Loucy (cell line): ENCODE measurements at regions not wholly inside any gene's neighbourhood (a gene's known extent, or its start where the extent isn't known, plus 50 kb on each side); places are given as distances from the start of the nearest gene placed in this dataset.

ENCODE experiments used
- H2AFZ ChIP-seq: fragments of 200-600 bp; sonication (generic); 2 replicates; pipeline ENCODE4 v1.6.0; 2016; ENCODE audit warnings: antibody characterized with exemption, mild to moderate bottlenecking, low read length, moderate library complexity
- H3F3A ChIP-seq: fragments of 200-600 bp; 2 replicates; pipeline ENCODE4 v1.6.0; 2016; ENCODE audit warnings: antibody characterized with exemption, low read depth, mild to moderate bottlenecking
- H3K27me3 ChIP-seq: fragments of 200-600 bp; sonication (generic); 2 replicates; pipeline ENCODE4 v1.6.1; 2014; ENCODE audit warnings: low read length, mild to moderate bottlenecking; ENCODE audit not compliant: insufficient read depth, poor library complexity, severe bottlenecking
- H3K36me3 ChIP-seq: fragments of 200-600 bp; sonication (generic); 2 replicates; pipeline ENCODE4 v1.6.1; 2016; ENCODE audit warnings: low read length; ENCODE audit not compliant: insufficient read depth
- H3K4me1 ChIP-seq: fragments of 200-600 bp; sonication (generic); 2 replicates; pipeline ENCODE4 v1.5.1; 2014; ENCODE audit warnings: low read length, mild to moderate bottlenecking; ENCODE audit not compliant: insufficient read depth, poor library complexity, severe bottlenecking
- H3K4me2 ChIP-seq: fragments of 200-600 bp; sonication (generic); 2 replicates; pipeline ENCODE4 v1.6.0; 2014; ENCODE audit warnings: antibody characterized with exemption, low read length, low read depth, mild to moderate bottlenecking; ENCODE audit not compliant: poor library complexity, severe bottlenecking
- H3K4me3 ChIP-seq: fragments of 200-600 bp; sonication (generic); 2 replicates; pipeline ENCODE4 v1.5.1; 2014; ENCODE audit warnings: low read length, mild to moderate bottlenecking, mixed read lengths; ENCODE audit not compliant: poor library complexity, severe bottlenecking
- H3K79me2 ChIP-seq: fragments of 200-600 bp; sonication (generic); 2 replicates; pipeline ENCODE4 v1.6.1; 2014; ENCODE audit warnings: low read length; ENCODE audit not compliant: insufficient read depth
- H3K9ac ChIP-seq: fragments of 200-600 bp; sonication (generic); 2 replicates; pipeline ENCODE4 v1.6.0; 2014; ENCODE audit warnings: mild to moderate bottlenecking, low read depth, low read length, moderate library complexity; ENCODE audit not compliant: poor library complexity, severe bottlenecking
- H3K9me2 ChIP-seq: fragments of 200-600 bp; sonication (generic); replicated peaks from 2 replicates; pipeline ENCODE4 v1.6.1; 2016; ENCODE audit warnings: low read depth, low read length, mixed read lengths
- H3K9me3 ChIP-seq: fragments of 200-600 bp; sonication (generic); 2 replicates; pipeline ENCODE4 v1.6.1; 2014; ENCODE audit warnings: mild to moderate bottlenecking, antibody characterized with exemption, low read length, low read depth; ENCODE audit not compliant: insufficient read depth
- H4K20me1 ChIP-seq: fragments of 200-600 bp; sonication (generic); 2 replicates; pipeline ENCODE4 v1.6.0; 2014; ENCODE audit warnings: antibody characterized with exemption, low read length, mild to moderate bottlenecking; ENCODE audit not compliant: insufficient read depth, poor library complexity, severe bottlenecking
- EZH2phosphoT487 ChIP-seq: fragments of 200-600 bp; IDR thresholded peaks from 2 replicates; pipeline ENCODE4 v1.6.1; 2018; ENCODE audit warnings: antibody characterized with exemption, mild to moderate bottlenecking, moderate library complexity, borderline replicate concordance
- TF ChIP-seq, protein P1 (sequence below): fragments of 200-600 bp; sonication (generic); conservative IDR thresholded peaks from 2 replicates; pipeline ENCODE4 v1.5.1; 2014; ENCODE audit warnings: mild to moderate bottlenecking, antibody characterized with exemption, low read length

- no peaks in the 10 kb centered on the region for H3K4me1 ChIP-seq
- H3K27me3 ChIP-seq, result no peaks in the 10 kb centered on the region
- no peak overlapping the region for H3K9ac ChIP-seq
- no peak overlapping the region for H3K4me2 ChIP-seq
- H2AFZ ChIP-seq, result no peak overlapping the region
- TF ChIP-seq EZH2phosphoT487, result no peak
- TF ChIP-seq, protein P1, sequence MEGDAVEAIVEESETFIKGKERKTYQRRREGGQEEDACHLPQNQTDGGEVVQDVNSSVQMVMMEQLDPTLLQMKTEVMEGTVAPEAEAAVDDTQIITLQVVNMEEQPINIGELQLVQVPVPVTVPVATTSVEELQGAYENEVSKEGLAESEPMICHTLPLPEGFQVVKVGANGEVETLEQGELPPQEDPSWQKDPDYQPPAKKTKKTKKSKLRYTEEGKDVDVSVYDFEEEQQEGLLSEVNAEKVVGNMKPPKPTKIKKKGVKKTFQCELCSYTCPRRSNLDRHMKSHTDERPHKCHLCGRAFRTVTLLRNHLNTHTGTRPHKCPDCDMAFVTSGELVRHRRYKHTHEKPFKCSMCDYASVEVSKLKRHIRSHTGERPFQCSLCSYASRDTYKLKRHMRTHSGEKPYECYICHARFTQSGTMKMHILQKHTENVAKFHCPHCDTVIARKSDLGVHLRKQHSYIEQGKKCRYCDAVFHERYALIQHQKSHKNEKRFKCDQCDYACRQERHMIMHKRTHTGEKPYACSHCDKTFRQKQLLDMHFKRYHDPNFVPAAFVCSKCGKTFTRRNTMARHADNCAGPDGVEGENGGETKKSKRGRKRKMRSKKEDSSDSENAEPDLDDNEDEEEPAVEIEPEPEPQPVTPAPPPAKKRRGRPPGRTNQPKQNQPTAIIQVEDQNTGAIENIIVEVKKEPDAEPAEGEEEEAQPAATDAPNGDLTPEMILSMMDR, result no peak
- no peaks in the 10 kb centered on the region for H3K79me2 ChIP-seq
- H3K9me3 ChIP-seq, result peaks cover 2% of the 10 kb centered on the region; the same call in 1 of the 2 replicates
- no peaks in the 10 kb centered on the region for H3K9me2 ChIP-seq
- no peaks in the 10 kb centered on the region for H3K36me3 ChIP-seq
- no peaks in the 10 kb centered on the region for H4K20me1 ChIP-seq
- no peaks in the 10 kb centered on the region for H3F3A ChIP-seq
- H3K4me3 ChIP-seq, result no peak overlapping the region
These were observed 291.9 kb upstream of the N4BP1 start for GRCh38 chr16:48901712-48902374.

DNA sequence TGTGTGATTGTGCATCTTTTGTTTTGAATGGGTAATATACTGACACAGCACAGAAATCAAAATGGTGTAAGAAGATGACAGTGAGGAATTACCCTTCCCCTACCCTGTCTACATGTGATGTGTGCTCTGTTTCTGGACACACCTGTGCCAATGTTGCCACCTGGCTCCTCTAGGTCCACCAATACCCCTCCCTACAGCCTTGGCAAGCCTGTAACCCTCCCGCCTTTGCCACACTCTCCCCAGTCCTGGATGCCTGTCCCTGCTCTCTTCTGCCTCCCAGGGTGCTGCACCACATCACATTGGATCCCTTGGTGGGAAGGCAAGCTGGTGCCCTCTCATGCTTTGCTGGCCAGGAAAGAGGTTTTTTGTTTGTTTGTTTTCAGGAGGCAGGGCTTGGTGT is 289.5 kb upstream of the N4BP1 start:
- TF ChIP-seq EZH2phosphoT487, result no peak
- TF ChIP-seq, protein P1, result no peak
- no peaks in the 10 kb centered on the region for H3K27me3 ChIP-seq

DNA sequence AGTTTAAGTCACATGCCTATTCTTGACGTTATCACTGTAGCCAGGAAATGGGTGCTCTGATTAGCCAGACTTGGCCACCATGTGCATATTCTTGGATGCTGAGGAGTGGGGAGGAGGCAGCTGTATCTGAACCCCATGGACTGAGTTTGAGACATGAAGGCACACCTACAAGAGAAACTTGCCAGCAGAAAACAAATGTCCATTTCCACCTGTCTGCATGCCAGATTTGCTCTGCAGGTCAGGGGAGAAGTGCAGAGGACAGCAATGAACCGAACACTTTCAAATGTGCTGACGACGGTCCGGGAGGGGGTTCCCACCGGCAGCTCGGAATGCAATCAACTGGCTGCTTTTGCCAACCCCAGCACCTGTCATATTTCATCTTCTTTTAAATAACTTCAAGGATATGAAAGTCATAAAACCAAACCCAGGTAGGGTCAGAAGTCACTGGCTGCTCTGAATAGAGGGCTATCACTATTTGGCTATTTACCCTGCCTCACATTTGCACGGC is 287.8 kb upstream of the N4BP1 start:
- H3K36me3 ChIP-seq, result no peaks in the 10 kb centered on the region
- TF ChIP-seq EZH2phosphoT487, result no peak
- TF ChIP-seq, protein P1, result no peak
- H3K4me2 ChIP-seq, result no peak overlapping the region
- no peaks in the 10 kb centered on the region for H4K20me1 ChIP-seq
- H3K27me3 ChIP-seq, result no peaks in the 10 kb centered on the region
- no peak overlapping the region for H3K9ac ChIP-seq
- H3K4me3 ChIP-seq, result no peak overlapping the region
- H3K9me3 ChIP-seq, result no peaks in the 10 kb centered on the region; the same call in 1 of the 2 replicates
- H3F3A ChIP-seq, result no peaks in the 10 kb centered on the region
- H2AFZ ChIP-seq, result no peak overlapping the region
- no peaks in the 10 kb centered on the region for H3K9me2 ChIP-seq
- H3K4me1 ChIP-seq, result no peaks in the 10 kb centered on the region
- H3K79me2 ChIP-seq, result no peaks in the 10 kb centered on the region

More for the DNA sequence above, 289.5 kb upstream of the N4BP1 start:
- Histone ChIP-seq H3K9me2 (no peaks in the 10 kb centered on the region), H3K4me2 (no peak overlapping the region), H3K36me3 (no peaks in the 10 kb centered on the region), H2AFZ (no peak overlapping the region), H3K9ac (no peak overlapping the region), H3F3A (no peaks in the 10 kb centered on the region), H3K79me2 (no peaks in the 10 kb centered on the region), H4K20me1 (no peaks in the 10 kb centered on the region), H3K9me3 (no peaks in the 10 kb centered on the region; the same call in 1 of the 2 replicates), H3K4me1 (no peaks in the 10 kb centered on the region), H3K4me3 (no peak overlapping the region)
